Large intestine (tissue), 3 donors: ENCODE measurements at regions not wholly inside any gene's neighbourhood (a gene's known extent, or its start where the extent isn't known, plus 50 kb on each side); places are given as distances from the start of the nearest gene placed in this dataset.

Experiments used
- DNase-seq, 2 donors: peaks; one replicate each; pipeline versions ENCODE4 v3.0.0 to v3.0.0-alpha.2; 2013
- H3K27ac ChIP-seq: one replicate; pipeline ENCODE4 v1.5.1; 2013; ENCODE audit warnings: low read length
- H3K27me3 ChIP-seq: 2 replicates; pipeline ENCODE4 v1.6.1; 2013; ENCODE audit warnings: low read length; ENCODE audit not compliant: control insufficient read depth, insufficient read depth
- H3K36me3 ChIP-seq: 2 replicates; pipeline ENCODE4 v1.6.1; 2013; ENCODE audit warnings: low read length; ENCODE audit not compliant: control insufficient read depth, insufficient read depth
- H3K4me1 ChIP-seq: one replicate; pipeline ENCODE4 v1.6.1; 2013; ENCODE audit warnings: low read length; ENCODE audit not compliant: control insufficient read depth, insufficient read depth
- H3K4me3 ChIP-seq: one replicate; pipeline ENCODE4 v1.5.1; 2013; ENCODE audit warnings: low read length
- H3K9me3 ChIP-seq: one replicate; pipeline ENCODE4 v1.6.1; 2013; ENCODE audit warnings: mild to moderate bottlenecking, low read depth, low read length, moderate library complexity; ENCODE audit not compliant: control insufficient read depth
- WGBS: methylation state at CpG from one replicate; pipeline ENCODE4 v1.1.5; 2013; ENCODE audit warnings: low lambda C conversion rate; ENCODE audit not compliant: insufficient coverage; 5-methylcytosine and 5-hydroxymethylcytosine counted together

DNA sequence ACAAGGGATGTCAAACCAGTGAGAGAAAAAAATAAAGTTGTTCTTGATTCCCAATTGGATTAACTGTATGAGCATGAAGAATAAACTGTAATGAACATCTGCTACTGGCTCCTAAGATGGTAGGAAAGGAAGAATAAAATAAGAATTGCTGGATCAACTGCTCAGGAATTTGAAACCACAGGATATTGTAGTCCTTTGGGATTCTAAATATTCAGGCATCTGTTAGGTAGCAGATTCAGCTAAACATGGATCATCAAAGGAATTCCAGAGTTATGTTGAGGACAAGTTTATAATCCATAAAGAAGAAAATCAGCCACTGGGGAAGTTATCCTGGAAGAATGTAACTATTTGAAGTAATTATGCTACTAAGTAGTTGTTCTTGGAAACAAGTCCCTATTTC is 65.8 kb downstream of the ISL1 start:
- Histone ChIP-seq H3K9me3 (no peaks in the 10 kb centered on the region), H3K36me3 (no peaks in the 10 kb centered on the region), H3K27ac (no peak overlapping the region), H3K27me3 (no peaks in the 10 kb centered on the region), H3K4me1 (no peaks in the 10 kb centered on the region), H3K4me3 (no peak overlapping the region)
- DNase-seq = no peak

GRCh38 chr5:51452562-51452961 is 69.3 kb downstream of the ISL1 start:
- Histone ChIP-seq H3K27me3 (no peaks in the 10 kb centered on the region), H3K27ac (no peak overlapping the region), H3K36me3 (no peaks in the 10 kb centered on the region), H3K9me3 (no peaks in the 10 kb centered on the region), H3K4me1 (no peaks in the 10 kb centered on the region), H3K4me3 (no peak overlapping the region)
- no peak for DNase-seq
- no CpG with 5 or more reads among the region's 3 CpGs for WGBS

DNA sequence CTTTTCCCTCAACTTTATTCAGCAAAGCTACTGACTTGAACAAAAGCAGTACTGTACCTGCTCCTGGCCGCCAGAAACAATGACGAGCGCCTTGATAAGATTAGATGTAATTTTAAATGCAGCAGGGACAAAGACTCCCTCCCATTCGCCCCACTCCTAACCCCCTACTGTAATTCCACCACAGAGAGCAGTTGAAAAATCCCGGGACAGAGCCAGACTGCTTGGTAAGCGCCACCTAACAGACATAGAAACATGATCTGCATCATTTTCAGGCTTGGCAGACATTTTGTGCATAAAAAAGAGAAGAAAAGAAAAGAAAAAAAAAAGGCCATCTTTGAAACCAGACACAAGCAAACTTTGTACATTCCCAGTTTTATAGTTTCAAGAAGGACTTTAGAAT is 81.9 kb downstream of the ISL1 start:
- Histone ChIP-seq H3K27ac (no peak overlapping the region), H3K9me3 (no peaks in the 10 kb centered on the region), H3K4me1 (no peaks in the 10 kb centered on the region), H3K4me3 (no peak overlapping the region), H3K27me3 (no peaks in the 10 kb centered on the region), H3K36me3 (no peaks in the 10 kb centered on the region)
- 35% methylated on average over 2 of the region's 6 CpGs for WGBS
- DNase-seq = peak in 1 of 2 donors; percentile 3

DNA sequence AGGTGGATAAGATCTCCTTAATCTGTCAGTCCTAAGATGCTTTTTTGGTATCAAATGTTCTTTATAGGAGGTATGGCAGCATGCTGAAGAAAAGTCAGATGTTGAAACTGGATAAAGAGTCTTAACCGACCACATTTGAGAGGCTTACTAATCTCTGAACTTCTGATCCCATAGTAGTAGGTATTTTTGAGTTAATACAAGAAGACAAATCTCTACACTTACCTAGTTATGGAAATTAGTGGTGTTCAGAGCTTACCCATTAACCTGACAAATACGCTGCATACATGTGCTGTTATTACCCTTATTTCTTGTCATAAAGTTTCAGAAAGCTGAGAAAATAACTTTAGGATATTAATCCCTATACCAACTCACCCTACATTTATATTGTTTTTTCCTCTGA is 83.0 kb downstream of the ISL1 start:
- Histone ChIP-seq H3K27me3 (no peaks in the 10 kb centered on the region), H3K4me3 (no peak overlapping the region), H3K9me3 (no peaks in the 10 kb centered on the region), H3K27ac (no peak overlapping the region), H3K36me3 (no peaks in the 10 kb centered on the region), H3K4me1 (no peaks in the 10 kb centered on the region)
- DNase-seq = no peak
- 60% methylated on average over 1 of the region's 2 CpGs for WGBS

- H3K9me3 ChIP-seq = no peaks in the 10 kb centered on the region
- 60% methylated on average over 1 of the region's 2 CpGs for WGBS
- no peaks in the 10 kb centered on the region for H3K36me3 ChIP-seq
- H3K4me3 ChIP-seq = no peak overlapping the region
- H3K27me3 ChIP-seq = no peaks in the 10 kb centered on the region
- no peak for DNase-seq
- H3K4me1 ChIP-seq = no peaks in the 10 kb centered on the region
- no peak overlapping the region for H3K27ac ChIP-seq
These were observed 84.9 kb downstream of the ISL1 start for GRCh38 chr5:51468196-51468595.

GRCh38 chr5:51471630-51472029 is 88.4 kb downstream of the ISL1 start:
- Histone ChIP-seq H3K4me1 (no peaks in the 10 kb centered on the region), H3K36me3 (no peaks in the 10 kb centered on the region), H3K27ac (no peak overlapping the region), H3K4me3 (no peak overlapping the region), H3K27me3 (no peaks in the 10 kb centered on the region), H3K9me3 (no peaks in the 10 kb centered on the region)
- no peak for DNase-seq
- no CpG with 5 or more reads among the region's 1 CpG for WGBS

- Histone ChIP-seq H3K9me3 (no peaks in the 10 kb centered on the region), H3K36me3 (no peaks in the 10 kb centered on the region), H3K27ac (no peak overlapping the region), H3K4me1 (no peaks in the 10 kb centered on the region), H3K27me3 (no peaks in the 10 kb centered on the region), H3K4me3 (no peak overlapping the region)
- DNase-seq = no peak
- 83% methylated on average over 1 of the region's 1 CpG for WGBS
These were observed 89.2 kb downstream of the ISL1 start for GRCh38 chr5:51472472-51472871.

GRCh38 chr5:51475628-51476027 is 92.4 kb downstream of the ISL1 start:
- Histone ChIP-seq H3K27ac (no peak overlapping the region), H3K9me3 (no peaks in the 10 kb centered on the region), H3K27me3 (no peaks in the 10 kb centered on the region), H3K36me3 (no peaks in the 10 kb centered on the region), H3K4me3 (no peak overlapping the region), H3K4me1 (no peaks in the 10 kb centered on the region)
- WGBS = 84% methylated on average over 4 of the region's 5 CpGs
- no peak for DNase-seq

DNA sequence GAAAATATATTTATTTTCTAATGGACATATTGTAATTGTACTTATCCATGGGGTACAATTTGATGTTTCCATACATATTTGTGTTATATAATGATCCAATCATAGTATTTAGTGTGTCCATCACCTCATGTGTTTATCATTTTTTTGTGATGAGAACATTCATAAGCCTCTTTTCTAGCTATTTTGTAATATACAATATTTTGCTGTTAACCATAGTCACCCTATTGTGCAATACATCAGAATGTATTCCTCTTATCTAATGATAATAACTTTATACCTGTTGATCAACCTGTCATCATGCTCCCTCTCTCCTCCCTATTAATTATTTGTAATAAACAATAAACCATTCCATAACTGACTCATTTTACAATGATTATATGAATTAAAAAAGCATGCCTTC is 93.2 kb downstream of the ISL1 start:
- Histone ChIP-seq H3K4me1 (no peaks in the 10 kb centered on the region), H3K36me3 (no peaks in the 10 kb centered on the region), H3K4me3 (no peak overlapping the region), H3K9me3 (no peaks in the 10 kb centered on the region), H3K27me3 (no peaks in the 10 kb centered on the region), H3K27ac (no peak overlapping the region)
- no peak for DNase-seq

DNA sequence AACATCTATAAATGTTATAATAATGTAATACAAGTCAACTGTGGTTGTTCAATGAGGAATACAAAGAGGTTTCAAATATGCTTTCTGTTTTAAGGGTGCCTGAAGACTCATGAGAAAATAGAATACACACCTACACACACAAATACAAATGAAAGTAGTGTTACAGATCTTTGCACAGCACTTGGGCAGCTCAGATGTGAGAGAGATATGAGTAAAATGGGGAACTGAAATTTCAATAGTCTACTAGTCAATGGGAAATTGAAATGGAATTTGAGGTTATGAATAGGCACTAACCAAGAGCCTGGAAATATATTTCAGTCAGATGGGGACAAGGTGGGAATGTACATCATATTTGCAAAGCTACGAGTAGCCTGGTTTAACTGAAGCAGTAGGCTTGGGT is 96.6 kb downstream of the ISL1 start:
- no CpG with 5 or more reads among the region's 1 CpG for WGBS
- DNase-seq = no peak
- Histone ChIP-seq H3K4me1 (no peaks in the 10 kb centered on the region), H3K27ac (no peak overlapping the region), H3K9me3 (no peaks in the 10 kb centered on the region), H3K27me3 (no peaks in the 10 kb centered on the region), H3K4me3 (no peak overlapping the region), H3K36me3 (no peaks in the 10 kb centered on the region)

GRCh38 chr5:51484326-51484725 is 101.1 kb downstream of the ISL1 start:
- H3K27ac ChIP-seq = no peak overlapping the region
- no peaks in the 10 kb centered on the region for H3K9me3 ChIP-seq
- H3K27me3 ChIP-seq = no peaks in the 10 kb centered on the region
- no peak for DNase-seq
- no peaks in the 10 kb centered on the region for H3K4me1 ChIP-seq
- no peak overlapping the region for H3K4me3 ChIP-seq
- no peaks in the 10 kb centered on the region for H3K36me3 ChIP-seq

DNA sequence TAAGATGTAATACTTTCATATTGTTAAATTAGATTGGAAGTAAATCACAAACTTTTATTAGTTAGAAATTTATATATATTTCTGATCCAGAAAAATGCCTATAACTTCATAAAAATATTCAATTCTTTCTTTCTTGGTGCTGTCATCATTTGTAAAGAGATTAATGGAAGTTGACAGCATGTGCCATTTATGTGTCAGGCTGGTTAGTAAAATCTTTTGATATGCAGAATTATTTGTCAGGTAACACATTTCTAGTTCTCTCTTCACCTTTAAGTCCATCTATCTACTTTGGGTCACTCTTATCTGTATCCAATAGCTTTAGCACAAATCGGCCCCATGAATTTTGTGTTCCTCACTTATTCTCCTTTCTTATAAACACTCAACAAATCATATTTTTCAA is 102.9 kb downstream of the ISL1 start:
- Histone ChIP-seq H3K4me3 (no peak overlapping the region), H3K4me1 (no peaks in the 10 kb centered on the region), H3K36me3 (no peaks in the 10 kb centered on the region), H3K9me3 (no peaks in the 10 kb centered on the region), H3K27ac (no peak overlapping the region), H3K27me3 (no peaks in the 10 kb centered on the region)
- 80% methylated on average over 1 of the region's 1 CpG for WGBS
- no peak for DNase-seq
